Kasumi-1 (cell line): ENCODE measurements at regions not wholly inside any gene's neighbourhood (a gene's known extent, or its start where the extent isn't known, plus 50 kb on each side); places are given as distances from the start of the nearest gene placed in this dataset.
"Not testable (repeated sequence)": the region's sequence is repeated elsewhere in the genome, so short reads cannot be mapped to it uniquely, and the experiment has no call there.

Source experiments
- DNase-seq, 2 experiments: peaks; one replicate each; lab custom pipeline; 2025; lab: John Stamatoyannopoulos, UW

DNA sequence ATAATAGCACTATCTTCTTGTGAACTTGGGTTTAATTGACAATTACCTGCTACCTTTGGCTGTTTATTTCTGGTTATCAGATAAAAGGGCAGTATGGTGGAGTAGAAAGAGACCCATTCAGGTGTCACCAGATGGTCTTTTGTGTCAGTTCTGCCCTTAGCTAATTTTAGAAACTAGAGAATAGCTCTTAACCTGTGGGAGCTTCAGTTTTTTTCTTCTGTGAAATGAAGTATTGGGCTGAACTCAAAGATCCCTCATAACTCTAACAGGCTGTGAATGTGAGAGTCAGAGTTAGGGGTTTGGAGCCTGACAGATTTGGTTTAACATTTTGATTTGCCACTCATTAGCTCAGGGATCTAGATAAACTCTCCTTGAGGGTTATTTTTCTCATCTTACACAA is 335.2 kb downstream of the PPP1R2C start:
- DNase-seq, result no peak

DNA sequence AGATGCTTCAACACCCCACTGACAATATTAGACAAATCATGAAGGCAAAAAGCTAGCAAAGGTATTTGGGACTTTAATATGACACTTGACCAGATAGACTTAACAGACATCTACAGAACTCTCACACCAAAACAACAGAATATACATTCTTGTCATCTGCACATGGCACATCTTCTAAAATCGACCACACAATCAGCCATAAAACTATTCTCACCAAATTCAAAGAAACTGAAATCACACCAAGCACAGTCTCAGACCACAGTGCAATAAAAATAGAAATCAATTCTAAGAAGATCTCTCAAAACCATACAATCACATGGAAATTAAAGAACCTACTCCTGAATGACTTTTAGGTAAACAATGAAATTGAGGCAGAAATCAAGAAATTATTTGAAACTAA is 340.8 kb downstream of the PPP1R2C start:
- DNase-seq, result no peak

DNA sequence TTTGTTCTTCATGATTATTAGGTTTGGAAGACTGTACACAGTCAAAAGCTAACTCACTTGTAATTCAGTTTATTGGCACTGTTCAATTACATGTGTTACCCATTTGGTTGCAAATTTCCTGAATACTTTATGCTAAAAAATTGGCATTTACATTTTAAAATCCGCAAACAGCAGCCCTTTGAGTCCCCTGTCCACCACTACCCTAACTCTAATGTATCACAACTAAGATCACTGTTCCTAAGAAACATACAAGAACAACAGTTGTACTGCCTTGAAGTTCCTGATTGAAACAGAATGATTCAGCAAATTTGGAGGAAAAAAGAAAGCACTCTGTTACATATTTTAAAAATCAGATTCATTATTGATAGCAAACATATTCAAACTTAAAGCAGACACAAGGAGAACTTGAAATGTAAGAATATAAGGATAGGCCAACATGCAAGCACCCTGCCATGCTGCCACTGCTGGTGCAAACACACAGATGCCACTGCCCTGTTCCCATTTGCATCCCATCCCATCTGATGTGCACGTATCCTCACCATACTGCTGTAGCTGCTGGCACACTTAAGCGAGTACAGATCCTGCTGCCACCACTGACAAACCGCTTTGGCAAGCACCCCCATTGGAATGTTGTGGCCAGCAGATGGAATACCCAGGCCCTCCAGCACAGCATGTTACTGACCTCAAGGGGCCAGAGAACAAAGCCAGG is 343.4 kb downstream of the PPP1R2C start:
- DNase-seq, result no peak

DNA sequence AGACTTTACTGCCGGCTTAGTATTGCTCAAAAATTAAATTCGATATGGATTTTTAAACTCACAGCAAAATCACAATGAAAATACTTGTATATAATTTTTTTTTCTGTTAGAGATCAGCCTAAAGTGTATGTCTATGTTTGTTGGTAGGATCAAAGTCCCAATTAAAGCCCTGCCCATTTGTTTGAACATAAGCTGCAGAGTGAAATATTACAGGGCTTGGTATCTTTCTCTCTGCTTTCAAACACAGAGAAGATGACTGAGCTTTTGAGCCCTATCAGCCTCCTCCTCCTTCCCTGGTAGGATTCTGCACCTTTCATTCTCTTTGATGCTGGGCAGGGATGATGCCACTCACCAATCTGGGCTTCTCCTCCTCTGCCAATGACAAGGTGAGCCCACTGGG is 345.4 kb downstream of the PPP1R2C start:
- no peak for DNase-seq

DNA sequence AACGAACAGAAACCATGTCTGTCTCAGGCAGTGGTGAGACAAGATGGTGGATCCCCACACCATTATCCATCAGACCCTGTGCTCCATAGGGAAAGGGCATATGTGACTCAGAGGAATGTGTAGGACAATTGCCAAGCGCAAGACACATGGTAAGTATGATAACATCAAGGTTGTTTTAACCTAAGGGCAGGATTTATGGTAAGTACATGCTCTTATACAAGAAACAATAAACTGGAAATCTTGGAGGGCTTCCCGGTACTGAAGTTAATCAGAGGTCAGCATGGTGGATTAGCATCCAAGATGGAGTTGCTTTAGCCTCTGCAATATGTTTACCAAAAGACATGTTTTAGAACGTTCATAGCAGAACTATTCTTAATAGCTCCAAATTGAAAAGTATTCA is 355.0 kb downstream of the PPP1R2C start:
- DNase-seq, result no peak

DNA sequence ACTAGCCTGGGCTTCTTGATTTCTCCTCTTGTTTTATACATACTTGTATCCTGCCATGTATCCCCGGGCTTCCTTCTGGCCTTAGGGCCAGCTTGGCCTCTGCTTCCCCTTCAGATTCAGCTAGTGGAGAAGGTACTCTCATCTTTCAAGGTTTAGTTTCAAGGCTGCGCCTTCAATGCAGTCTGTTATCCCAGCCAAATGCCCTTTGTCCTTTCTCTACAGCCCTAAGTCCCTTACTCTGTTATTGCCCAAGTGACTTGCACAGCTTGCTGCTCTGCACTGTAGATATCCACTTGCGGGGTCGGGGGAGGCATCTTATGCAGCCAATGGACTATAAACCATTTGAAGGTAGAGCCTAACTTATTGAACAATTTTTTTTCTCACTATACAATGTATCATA is 357.5 kb downstream of the PPP1R2C start:
- DNase-seq, result no peak

DNA sequence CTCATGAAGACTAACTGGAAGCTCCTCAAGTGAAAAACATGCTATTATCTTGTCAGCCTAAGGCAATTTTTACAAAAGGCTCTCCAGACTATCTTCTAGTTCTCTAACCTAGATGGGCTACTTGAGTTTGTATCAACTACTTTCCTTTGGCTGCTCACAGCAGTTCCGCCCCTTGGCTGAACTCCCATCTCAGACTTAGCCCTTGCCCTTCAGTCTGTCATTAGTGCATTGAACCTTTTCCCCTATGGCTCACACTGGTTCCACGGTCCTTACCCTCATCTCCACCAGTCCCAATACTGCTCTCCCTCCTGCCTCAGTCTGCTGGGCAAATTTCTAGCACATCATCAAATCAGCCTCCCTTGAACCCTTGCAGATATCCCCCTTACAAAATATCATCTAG is 362.3 kb downstream of the PPP1R2C start:
- no peak for DNase-seq

DNA sequence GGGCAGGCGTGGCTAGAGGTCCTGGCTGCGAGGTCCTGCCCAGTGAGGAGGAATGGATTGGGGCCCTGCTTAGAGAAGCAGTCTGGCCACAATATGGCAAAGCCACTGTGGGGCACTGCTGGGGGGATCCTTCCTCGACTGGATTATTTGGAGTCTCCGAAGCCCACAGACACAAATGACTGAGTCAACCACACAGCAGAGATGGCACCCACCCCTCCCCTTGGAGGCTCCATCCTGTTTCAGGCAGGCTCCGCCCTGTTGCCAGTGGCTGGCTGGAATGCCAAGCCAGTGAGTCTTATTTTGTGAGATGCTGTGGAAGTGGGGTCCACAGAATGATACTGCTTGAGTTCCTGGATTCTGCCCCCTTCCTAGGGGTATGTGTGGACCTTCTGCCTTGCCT is 363.9 kb downstream of the PPP1R2C start:
- DNase-seq, result no peak

DNA sequence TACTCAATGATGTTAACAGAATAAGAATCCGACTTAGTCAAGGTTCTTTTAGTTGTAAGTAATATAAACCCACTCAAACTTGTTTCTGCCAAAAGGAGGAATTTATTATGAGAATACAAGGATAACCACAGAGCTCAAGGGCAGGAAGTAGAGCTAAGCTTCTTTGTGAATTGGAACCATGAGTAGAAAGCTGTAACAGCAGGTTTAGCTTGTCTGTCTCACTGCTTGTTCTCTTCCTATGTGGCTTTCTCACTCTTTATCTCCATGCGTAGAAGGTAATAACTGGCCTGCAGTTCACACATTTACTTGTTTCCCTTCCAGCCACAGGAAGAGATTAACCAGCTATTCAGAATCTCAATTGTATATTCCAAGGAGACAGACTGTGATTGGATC is 378.3 kb downstream of the PPP1R2C start:
- DNase-seq, result no peak

DNA sequence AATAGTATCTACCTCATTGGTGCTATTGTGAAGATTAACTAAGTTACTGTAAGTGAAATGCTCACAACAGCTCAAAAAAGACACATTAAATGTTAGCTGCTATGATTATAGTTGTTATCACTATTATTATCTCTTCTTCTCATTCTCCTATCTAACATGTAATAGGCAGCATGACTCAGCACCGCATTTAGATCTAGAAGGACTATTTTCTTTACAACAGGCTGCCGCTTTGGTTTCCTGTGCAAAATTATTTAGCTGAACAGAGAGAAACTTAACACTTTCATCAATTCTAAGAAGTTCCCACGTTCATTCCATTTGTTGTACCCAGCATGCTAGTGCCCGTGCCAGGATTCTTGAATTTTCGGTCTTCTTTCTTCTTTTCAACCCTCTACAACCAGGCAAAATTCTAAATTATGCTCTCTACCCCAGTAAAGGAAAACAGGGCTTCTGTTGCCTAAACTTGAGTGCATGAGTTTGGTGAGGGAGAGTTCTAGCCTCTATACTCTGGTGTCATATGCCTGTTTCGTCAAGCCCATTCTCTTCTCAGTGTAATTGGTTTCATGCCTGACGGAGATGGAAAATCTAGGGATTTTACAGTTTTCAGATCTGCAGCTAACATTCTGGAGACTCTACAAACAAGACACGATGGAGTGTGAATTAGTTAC is 378.9 kb downstream of the PPP1R2C start:
- no peak for DNase-seq

DNA sequence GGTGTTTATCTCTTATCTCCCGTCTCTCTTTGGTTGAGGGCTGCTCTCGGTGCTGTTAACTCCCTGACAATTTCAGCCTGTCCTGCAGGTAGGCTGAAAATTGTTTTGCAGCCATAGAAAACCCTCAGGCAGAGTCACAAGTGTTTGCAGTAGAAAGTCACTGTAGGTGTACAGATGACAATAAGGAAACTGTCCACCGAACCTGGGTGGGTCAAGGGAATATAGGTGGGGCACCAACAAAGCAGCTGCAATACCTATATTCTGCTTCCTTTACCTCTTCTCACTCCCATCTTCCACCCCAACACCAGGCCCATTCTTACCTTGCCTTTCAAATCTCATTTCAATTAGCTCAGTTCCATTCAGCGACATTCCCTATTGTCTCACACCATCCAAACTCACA is 381.8 kb downstream of the PPP1R2C start:
- DNase-seq, result no peak

DNA sequence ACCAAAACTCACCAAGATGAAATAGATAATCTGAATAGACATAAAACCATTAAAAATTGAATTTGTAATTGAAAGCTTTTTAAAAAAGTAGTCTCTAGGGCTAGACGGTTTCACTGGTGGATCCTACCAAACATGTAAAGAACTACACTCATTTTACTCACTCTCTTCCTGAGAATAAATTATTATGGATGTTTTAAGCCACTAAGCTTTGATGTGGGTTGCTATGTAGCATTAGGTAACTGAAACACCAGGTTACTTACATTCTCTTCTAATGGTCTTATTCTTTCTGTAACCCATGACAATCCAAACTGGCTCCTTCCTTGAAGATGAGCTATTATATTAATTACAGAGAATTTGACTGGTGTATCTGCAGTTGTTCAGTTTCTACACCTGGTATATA is 385.1 kb downstream of the PPP1R2C start:
- no peak for DNase-seq

DNA sequence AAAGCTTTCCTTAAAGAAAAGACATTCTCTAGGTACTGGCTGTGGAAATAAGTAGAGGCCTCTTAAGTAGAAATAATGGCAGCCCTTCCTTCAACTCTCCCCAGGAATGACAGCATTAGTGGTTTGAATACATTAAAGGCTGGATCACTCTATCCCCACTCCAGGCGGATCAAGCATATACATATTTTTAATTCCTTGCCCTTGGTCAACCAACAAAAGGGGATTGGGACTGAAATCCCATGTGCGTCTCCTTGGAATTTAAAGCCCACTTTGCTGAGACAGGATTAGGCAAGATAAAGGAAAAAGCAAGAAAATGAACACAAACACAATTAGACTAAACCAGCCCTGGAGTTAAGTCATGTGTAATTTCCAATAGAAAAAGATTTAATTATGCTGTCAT is 391.3 kb downstream of the PPP1R2C start:
- no peak for DNase-seq

DNA sequence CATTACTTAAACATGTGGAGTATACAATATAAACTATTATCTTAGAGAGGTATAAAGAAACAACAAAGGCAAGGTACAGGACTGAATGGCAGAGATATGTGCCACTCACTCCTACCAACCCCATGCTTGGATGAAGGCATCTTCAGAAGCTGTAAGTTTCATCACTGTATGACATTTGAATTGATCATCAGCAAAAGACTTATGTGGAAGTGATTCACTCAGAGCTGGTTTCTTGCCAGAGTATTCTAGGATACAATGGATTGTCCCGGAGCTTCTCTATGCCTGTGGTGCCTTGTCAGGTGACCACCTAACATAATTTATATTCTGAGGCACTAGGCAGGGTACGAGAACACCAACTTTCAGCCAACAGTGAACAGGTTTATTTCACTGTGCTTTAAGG is 392.2 kb downstream of the PPP1R2C start:
- no peak for DNase-seq

DNA sequence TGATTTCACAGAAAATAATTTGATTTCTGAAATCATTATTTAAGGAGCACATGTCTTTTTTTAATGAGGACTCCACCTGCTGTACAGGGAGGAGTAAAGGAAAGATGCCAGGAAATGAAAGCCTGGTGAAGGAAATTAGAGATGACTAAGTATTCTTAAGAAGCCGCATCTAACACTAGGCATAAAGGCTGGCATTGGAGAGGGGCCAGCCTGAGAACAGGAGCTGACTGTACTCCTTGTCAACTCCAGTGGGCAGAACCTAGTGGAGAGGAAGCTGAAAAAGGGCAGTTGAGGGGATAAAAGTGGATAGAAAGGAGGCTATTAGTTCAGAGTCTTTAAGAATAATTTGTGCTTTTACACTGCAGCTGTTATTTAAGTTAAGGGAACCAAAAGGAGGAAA is 393.0 kb downstream of the PPP1R2C start:
- no peak for DNase-seq

DNA sequence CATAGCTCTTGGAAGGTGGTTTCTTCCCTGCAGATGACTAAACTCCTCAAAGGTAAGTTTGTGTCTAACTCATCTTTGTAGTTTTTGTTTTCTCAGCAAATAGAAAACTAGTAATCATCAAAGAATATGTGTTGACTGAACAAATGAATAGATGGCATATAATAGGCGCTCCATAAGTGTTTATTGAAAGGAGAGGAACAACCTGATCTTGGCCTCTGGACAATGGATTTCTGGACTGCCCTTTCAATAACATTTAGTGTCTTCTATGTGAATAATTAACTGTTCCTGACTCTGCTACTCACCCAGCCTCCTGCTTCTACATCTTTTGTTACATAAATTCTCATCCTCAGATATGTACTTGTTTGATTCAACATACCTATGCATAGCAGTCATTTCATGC is 399.1 kb downstream of the PPP1R2C start:
- no peak for DNase-seq

DNA sequence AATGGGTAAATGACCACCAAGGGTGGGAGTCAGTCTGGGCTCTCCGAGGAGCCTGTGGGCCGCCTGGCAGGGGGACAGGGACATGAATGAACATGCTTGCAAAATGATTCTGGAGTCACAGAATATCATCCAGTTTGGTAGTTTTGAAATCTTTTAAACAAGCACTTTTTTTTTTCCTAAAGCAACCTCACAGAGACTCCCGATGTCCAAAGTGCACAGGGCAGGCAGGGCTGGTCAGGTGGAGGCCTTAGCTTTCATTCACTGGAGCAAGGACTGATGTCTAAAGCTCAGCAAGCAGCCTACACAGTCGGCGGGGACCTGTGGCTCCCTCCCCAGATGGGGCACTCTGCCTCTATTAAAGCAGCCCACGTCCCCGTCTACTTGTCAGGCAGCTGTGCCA is 402.9 kb downstream of the PPP1R2C start:
- no peak for DNase-seq

DNA sequence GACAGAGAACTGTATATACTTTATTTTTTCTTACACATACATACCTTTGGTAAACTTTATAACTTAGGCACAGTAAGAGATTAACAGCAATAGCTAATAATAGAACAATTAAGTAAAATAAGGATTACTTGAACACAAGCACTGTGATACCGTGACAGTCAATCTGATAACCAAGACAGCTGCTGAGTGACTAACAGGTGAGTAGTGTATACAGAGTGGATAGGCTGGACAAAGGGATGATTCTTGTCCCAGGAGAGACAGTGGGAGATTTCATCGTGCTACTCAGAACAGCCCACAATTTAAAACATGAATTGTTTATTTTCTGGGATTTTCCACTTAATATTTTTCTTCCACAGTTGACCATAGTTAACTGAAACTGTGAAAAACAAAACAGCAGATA is 411.8 kb downstream of the PPP1R2C start:
- no peak for DNase-seq

DNA sequence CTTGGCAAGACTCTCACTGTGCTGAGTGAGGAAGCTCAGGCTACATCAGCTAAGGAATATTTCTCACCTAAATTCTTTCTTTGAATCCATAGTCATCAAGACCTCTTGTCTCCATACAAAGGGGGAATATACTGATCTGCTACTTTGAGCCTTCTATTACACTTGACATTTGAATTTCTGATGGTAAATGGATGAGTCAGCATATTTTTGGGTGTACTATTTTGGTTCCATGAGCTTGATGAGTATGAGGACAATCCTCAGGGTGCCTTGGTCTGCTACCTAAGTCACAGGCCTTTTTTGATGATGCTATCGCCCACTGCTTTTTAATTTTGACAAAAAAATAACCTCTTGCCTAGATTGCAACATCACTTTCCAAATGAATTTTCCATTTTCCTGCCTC is 415.7 kb downstream of the PPP1R2C start:
- DNase-seq, result no peak

DNA sequence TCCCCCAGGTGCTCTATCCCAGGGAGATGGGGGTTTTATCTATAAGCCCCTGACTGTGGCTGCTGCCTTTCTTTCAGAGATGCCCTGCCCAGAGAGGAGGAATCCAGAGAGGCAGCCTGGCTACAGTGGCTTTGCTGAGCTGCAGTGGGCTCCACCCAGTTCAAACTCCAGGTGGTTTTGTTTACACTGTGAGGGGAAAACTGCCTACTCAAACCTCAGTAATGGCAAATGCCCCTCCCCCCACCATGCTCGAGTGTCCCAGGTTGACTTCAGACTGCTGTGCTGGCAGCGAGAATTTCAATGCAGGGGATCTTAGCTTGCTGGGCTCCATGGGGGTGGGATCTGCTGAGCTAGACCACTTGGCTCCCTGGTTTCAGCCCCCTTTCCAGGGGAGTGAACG is 419.6 kb upstream of the CASK start:
- DNase-seq, result not testable (repeated sequence)
